UCSD-AML1 (cell line): ENCODE measurements at regions not wholly inside any gene's neighbourhood (a gene's known extent, or its start where the extent isn't known, plus 50 kb on each side); places are given as distances from the start of the nearest gene placed in this dataset.
A peak's percentile ranks its signal among the peaks of the same experiment; 100 is the strongest.

Experiments used
- DNase-seq: peaks from one replicate; lab custom pipeline; 2025; ENCODE audit not compliant: unreplicated experiment; lab: John Stamatoyannopoulos, UW

DNA sequence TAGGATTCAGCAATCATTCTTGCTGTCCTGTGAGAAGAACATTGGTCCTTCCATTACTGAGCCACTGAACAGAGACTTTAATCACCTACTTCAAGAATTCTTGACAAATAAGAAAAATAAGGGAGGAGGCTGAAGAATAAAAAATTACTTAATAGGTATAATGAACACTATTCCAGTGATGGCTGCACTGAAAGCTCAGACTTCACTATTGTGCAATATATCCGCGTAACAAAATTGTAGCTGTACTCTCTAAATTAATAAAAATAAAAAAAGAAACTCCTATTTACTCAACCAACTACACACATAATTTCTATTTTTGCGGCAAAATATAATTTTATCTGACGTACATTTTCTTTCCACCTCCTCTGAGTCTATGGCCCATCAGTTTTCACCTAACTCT lies 2441.0 kb downstream of the PCDH7 start:
- DNase-seq, result no peak

DNA sequence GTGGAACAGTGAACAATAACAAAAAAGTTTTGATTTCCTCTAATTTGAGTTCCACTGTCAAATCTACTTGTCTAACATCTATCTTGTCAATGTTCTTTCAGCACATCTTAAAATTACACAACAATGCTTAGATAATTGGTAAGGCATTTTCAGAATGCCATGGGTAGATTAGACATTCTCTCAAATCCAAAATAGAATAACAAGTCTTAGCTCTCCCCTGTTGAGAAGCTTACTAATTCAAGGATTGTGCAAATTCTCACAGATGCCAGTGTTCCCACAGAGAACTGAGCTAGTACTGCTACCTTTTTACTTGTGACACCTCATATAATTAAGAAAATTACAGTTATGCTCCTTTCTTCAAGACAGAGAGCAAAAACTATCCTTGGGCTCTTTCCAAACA lies 2442.0 kb downstream of the PCDH7 start:
- DNase-seq, result no peak

DNA sequence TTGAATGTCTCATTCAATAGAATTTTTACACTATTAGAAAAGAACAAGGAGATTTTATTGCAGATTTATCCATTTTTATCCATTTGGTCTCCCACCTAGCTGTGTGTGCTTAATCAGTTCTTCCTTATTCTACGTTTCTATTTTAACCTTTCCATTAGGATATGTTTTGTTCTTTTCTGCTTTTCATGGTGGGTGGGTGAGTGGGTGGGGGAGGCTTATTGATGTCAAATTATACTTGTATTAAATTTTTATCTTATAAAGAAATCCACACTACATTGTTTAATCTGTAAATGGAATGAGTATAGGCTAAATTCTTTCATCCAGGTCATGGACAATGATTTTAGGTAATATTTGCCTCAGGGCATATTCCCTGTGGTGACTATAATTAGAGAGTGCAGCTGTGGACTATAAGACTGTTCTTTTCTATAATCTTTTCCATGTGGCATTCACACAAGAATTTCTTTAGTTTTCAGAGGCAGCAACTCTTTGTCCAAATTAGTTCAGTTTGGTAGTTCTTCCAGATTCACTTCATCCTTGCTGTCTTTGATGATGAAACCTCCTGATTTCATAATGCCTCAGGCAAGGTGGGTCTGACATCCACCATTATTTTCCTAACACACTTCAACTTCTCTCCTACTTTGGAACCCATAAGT lies 2451.8 kb downstream of the PCDH7 start:
- no peak for DNase-seq

DNA sequence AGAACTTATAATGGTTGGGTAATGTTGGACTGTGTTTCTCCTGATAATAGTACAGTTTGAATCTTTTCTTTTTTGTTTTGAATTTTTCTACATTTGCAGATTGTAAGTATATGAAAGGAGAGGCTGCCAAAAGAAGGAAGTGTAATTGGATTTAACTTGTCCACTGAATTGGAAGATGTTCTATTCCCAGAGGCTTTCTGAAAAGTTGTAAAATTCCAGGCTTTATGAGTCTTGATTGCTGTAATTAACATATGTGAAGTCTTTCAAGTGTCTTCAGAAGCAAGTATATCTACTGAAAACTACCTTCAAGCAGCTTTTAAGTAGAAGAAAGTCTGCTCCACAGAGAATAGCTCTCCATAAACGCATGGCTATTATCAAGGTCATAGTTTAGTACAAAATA lies 2456.4 kb downstream of the PCDH7 start:
- no peak for DNase-seq

DNA sequence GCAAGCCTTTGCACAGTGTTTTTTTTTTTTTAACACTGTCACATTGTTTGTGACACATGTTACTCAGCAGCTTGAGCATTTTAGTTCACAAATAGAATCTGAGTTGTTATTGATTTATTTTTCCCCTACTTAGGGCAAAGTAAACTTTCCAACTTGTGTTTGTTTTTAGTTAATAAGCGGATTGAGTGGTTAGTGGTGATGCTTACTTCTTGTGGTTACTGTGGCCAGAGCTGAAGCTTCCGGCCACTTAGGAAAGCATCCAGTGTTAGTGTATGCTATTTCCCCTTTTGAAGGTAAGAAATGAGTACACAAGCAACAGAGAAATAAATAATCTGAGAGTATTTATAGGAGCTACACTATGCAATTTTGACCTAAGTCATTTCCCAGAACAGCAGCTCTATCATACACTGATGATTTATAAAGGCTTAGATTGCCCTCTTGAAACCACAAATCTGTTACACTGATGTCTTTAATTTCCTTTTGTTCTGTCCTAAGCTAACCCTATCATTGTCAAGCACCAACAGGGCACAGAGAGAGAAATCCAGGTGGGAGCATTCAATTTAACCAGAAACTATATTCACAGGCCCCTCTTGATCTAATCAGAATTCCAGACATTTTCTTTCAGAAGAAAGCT lies 2464.6 kb downstream of the PCDH7 start:
- peak; percentile 2 for DNase-seq

DNA sequence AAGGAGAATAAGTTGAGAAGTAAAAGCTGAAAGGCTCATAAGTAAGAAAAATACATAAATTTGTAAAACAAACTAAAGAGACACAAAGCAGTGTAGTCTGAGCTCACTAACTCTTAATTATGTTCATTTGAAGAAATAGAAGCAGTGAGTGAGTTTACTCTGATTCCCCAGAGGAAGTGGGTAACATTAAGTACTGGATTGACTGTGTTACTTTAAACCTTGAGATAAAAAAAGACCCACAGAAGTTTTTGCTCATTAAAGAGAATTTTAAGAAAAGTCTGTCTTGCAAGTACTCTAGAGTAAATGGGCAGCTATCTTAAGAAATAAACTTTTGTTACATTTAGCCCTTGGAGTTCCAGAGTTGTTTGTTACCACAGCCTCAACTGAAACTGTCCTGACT lies 2466.9 kb downstream of the PCDH7 start:
- DNase-seq, result no peak

DNA sequence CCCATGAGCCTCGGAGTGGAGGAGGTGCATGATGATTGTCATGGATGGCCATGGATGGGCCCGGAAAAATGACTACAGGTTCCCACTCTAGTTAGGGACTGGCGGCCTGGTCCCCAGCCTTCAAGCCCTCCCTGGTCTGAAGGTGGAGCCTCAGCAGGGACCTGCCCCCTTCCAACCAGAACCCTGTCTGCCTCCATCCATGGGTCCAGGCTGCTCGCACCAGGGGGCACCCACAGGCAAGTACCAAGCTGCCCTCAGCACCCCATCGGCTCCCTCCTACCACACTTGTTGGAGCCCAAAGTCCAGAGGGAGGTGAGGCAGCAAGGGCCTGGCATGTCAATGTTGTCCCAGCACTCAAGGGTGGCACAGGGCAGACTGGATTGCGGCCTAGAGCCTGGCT lies 2468.6 kb downstream of the PCDH7 start:
- no peak for DNase-seq

DNA sequence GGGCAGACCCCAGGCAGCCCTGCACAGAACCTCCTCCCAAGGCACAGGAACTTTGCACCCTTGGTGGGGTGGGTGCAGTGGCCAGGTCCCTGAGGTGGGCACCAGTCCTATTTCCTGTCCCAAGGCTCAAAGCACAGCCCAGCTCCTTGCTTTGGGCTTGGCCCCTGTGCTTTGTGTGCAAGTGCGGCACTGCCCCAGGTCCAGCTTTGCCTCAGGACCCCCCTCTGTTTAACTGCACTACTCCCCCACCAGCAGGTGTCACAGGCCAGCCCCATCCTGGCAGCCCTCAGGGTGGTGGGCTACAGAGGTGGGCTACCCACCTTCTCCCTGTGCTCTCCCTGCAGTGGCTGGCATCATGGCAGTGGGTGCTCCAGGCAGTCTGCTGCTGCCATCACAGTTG lies 2469.0 kb downstream of the PCDH7 start:
- no peak for DNase-seq

DNA sequence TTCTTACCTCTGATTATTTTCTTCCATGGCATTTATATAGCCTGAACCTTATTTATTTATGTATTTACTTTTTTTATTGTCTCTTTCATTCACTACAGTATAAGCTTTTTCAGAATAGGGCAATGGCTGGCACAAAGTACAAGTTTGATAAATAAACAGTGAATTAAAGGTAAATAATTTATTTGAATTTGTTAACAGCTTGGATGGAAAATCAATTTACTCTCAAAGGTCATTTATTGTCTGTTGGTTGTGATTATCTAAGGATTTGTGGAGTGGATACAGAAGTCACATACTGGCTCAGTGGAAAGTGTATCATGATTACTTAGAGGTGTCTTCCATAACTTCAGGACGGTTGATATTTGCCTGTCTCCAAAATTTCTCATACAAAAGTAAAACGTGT lies 2472.9 kb downstream of the PCDH7 start:
- DNase-seq, result no peak

DNA sequence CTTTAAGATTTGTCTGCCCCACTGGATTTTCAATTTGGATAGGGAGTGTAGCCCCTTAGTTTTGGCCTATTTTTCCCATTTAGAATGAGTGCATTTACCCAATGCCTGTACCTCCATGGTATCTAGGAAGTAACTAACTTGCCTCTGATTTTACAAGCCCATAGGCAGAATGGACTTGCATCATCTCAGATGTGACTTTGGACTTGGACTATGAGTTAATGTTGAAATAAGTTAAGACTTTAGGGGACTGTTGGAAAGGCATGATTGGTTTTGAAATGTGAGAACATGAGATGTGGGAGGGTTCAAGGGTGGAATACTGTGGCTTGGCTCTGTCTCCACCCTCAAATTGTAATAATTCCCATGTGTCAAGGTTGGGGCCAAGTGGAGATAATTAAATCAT lies 2480.2 kb downstream of the PCDH7 start:
- no peak for DNase-seq

DNA sequence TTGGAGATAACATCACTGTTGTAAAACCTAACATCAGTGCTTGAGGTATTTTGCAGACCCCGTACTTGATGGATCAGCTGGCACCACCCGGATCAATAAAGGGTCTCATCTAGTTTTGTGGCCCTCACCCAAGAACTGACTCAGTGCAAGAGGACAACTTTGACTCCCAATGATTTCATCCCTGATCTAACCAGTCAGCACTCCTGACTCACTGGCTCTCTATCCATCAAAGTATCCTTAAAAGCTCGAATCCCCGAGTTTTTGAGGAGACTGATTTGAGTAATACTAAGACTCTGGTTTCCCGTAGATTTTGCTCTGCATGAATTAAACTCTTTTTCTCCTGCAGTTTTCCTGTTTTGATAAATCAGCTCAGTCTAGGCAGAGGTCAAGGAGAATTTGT lies 2498.1 kb downstream of the PCDH7 start:
- no peak for DNase-seq

DNA sequence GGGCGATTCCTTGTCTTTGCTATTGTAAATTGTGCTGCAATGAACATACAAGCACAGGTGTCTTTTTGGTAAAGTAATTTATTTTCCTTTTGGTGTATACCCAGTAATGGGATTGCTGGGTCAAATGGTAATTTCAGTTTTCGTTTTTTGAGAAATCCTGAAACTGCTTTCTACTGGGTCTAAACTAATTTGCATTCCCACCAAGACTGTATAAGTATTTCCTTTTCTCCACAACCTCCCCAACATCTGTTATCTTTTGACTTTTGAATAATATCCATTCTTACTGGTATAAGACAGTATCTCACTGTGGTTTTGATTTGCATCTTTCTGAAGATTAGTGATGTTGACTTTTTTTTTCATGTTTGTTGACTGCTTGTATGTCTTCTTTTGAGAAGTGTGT lies 2506.0 kb downstream of the PCDH7 start:
- DNase-seq, result no peak

DNA sequence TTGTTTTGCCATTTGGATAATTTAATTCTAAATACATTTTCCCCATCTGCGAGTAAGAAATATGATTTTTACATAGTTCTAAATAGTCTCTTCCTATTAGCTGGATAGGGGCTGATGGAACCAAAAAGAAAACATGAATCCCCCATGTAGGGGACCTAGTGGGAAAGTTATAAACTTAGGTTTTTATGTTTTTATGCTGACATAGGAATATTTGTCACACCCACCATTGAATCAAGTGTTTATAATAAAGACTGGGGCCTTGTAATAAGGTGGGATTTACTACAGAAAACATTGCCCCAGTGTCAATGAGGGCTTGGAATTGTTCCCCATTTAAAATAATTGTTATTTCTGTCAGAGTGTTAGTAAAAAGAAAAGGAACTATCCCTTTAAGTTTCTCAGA lies 2506.6 kb downstream of the PCDH7 start:
- DNase-seq, result no peak

DNA sequence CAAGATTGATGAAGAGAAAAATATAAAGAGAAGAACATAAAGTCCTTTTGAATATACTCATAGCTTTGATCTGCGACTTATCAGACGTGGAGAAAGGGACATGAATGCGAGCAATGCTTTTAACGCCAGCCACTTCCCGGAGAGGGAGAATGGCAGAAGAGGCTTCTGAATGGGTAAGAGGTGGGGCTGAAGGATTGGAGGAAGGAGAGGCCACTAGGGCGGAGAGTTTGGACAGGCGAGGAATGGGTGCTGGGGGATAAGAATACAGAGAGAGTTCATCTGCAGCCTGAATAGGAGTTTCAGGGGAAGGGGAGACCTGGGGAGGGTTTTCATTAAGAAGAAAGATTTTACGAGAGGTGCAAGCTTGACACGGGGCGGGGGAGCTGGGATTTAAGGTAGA lies 2534.9 kb downstream of the PCDH7 start:
- no peak for DNase-seq

DNA sequence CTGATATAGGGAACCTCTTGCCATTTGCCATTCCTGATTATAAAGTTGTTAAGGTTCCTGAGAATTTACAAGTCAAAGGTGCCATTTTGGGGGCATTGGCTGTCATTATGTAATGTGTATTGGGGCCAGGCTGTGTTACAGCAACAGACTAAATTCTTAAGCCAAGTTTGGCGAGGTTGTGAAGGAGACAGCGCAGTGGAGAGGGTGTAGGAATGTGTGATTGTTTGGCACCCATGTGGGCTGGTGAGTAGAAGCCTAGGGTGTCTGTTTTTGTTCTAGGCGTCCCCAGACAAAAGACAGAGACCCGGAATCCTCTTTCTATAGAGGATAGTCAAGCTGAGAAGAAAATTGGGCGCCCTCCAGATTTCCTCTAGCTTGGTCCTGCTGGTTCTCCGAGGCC lies 2535.3 kb downstream of the PCDH7 start:
- DNase-seq, result no peak

DNA sequence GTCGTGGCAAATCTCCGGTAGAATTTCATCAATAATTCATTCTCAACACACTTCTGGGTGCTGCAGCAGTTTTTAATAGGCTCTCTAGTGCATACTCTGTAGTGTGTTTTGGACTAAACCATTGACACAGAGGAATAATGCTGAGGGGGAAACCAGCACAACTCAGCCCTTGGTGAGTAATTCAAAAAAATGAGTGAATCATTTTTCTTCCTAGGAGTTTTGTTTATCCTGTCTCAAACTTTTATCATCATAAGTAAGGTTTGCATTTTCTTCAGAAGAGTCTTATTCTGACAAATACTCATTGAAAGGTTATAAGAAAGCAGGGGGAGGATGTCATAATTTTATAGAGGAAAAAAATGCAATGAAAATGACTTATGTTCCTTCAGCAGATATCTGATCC lies 2542.7 kb downstream of the PCDH7 start:
- no peak for DNase-seq

DNA sequence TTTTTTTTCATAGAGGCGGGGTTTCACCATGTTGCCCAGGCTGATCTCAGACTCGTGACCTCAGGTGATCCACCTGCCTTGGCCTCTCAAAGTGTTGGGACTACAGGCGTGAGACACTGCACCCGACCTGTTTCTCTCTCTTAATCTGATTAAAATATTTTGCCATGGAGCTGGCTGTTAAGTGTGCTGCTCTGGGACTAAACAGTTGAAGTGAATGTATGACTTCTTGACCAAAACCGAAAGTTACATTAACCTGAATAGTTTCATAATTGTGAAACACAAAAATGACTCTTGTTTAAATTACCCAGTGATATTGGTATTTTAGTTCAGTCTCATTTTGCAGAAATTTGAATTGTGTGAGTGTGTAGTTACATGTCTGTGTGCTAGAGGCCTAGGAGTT lies 2548.6 kb downstream of the PCDH7 start:
- DNase-seq, result no peak

DNA sequence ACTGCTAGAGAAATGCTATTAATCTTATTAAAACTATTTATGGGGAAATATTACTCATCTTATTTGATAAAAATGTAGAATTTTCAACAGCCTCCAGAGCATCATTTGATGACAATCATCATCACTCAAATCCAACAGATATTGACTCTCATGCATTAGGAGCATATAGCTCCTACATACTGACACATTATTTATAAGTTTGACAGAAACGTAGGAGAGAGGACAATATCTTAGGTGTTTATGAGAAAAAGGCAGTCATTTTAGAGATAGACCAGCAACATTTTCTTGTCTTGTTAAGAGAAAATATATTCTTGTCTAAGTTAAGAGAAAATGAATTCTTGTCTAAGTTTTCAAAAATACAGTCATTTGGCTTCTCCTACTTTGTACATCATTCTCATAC lies 2550.2 kb downstream of the PCDH7 start:
- no peak for DNase-seq

DNA sequence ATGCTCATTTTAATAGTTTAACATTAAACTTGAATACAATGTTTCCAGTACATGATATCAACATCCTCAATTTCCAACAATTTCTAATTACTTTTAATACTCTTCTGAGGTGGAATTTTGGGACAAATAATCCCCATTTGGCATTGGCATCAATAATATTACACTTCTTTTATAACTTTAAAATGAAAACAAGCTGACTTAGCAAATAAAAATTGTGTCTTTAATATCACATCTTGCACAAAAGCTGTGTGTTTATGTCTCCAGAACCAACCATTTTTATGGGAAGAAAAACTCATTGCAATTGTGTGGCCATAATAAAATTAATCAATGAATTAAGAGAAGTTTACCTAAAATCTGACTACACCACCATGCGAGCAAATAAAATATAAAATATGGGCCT lies 2552.6 kb downstream of the PCDH7 start:
- DNase-seq, result no peak

DNA sequence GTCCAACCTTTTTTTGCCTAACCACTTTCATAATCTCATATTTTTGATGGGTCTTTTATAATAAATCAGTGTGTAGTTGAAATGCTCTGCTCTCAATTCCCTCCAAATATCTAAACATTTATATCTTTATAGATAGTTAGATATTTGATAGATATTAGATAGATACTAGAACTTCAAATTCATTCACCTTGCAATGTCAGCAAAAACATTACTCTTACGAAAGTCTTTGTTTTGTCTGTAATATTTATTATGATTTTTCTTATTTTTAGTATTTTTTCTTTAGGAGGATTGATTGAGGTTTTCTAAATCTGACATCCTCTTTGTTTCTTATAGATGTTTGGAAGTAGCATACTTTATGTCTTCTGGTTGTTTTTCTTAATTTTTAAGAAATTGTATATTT lies 2563.6 kb downstream of the PCDH7 start:
- DNase-seq, result no peak

DNA sequence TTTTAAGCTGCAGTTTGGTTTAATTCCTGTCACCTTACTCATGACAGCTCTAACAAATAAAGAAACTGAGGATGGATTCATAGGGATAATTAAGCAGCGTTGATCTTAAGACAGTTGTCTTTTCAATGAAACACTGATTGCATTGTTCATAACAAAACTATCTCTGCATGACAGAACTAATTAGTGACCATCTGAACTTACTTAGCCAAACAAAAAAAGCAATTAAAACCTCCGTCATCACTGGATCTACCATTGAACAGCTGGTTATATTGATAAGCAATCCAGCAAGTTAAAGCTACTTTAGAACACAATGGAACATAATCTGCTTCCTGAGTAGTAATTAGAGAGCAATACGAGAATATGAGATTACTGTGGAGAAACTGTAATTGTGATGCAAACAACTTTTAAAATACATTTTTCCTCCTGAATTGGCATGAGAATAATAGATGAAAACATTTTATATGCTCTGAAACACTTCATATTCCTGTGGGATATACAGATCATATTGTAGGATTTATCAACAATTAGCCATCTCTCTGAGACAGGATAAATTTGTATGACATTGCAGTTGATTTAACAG lies 2576.8 kb downstream of the PCDH7 start:
- DNase-seq, result no peak

DNA sequence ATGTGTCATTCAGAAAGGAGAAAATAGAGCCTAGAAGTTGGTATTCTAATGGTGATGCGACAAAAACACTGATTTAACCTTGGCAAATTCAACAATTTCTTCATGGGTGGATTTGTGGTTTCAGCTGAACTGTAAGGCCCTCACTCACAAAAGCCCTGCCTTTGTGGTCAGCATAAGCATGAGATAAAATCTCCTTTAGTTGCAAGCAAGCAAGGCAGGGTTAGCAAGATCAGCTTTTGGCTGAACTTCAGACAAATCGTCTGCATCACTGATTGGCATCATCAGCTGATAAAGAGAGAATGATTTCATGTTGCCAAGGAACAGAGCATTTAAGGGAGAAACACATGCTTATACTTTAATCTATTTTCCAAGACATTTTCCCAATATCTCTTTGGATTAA lies 2582.2 kb downstream of the PCDH7 start:
- DNase-seq, result no peak

DNA sequence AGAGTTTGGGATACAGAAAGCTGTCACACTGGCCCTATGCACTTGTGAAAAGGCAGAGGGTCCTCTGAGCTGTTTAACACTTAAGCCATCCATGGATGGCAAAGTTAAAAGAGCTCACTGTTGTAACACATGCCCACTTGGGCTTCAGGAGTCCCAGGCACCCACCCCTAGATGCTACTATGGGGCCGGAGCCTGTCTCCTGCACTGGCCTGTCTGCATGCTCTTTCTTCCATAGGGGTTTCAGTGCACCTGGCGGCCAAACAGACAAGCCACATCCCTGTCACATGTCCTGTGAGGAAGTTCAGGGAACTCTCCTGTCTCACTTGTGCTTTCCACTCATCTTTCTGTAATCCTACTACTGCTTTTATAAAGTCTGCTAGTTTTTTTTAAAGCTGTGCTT lies 2586.0 kb downstream of the PCDH7 start:
- DNase-seq, result peak; percentile 4
